SK-N-SH treated with all-trans-retinoic acid at 6 μM for 48 hours (cell line): ENCODE measurements at regions not wholly inside any gene's neighbourhood (a gene's known extent, or its start where the extent isn't known, plus 50 kb on each side); places are given as distances from the start of the nearest gene placed in this dataset.

Experiments used
- ATAC-seq: fragments of 200-7000 bp; cut with Tn5 transposase; 3 replicates; pipeline ENCODE4 v1.9.1; 2020; ENCODE audit warnings: mild to moderate bottlenecking, moderate library complexity
- ARNTL ChIP-seq: fragments of 450-650 bp; formaldehyde crosslinking; IDR thresholded peaks from 2 replicates; pipeline ENCODE4 v1.5.0; 2020; ENCODE audit warnings: low read depth, mild to moderate bottlenecking, moderate library complexity, borderline replicate concordance
- BACH2 ChIP-seq: fragments of 250-450 bp; sonication (Bioruptor Pico); IDR thresholded peaks from 2 replicates; pipeline ENCODE4 v1.9.0; 2021; ENCODE audit warnings: mild to moderate bottlenecking, borderline replicate concordance
- CSDC2 ChIP-seq: fragments of 250-450 bp; sonication (Bioruptor Pico); IDR thresholded peaks from 2 replicates; pipeline ENCODE4 v1.5.0; 2020; ENCODE audit warnings: mild to moderate bottlenecking, moderate library complexity
- CSRNP3 ChIP-seq: fragments of 250-450 bp; sonication (Bioruptor Pico); IDR thresholded peaks from 2 replicates; pipeline ENCODE4 v1.5.1; 2021; ENCODE audit warnings: mild to moderate bottlenecking, moderate library complexity
- ESRRG ChIP-seq: fragments of 250-450 bp; sonication (Bioruptor Pico); IDR thresholded peaks from 2 replicates; pipeline ENCODE4 v1.6.1; 2021; ENCODE audit warnings: mild to moderate bottlenecking
- GLIS3 ChIP-seq: fragments of 250-450 bp; sonication (Bioruptor Pico); IDR thresholded peaks from 2 replicates; pipeline ENCODE4 v1.5.0; 2020; ENCODE audit warnings: mild to moderate bottlenecking, moderate library complexity
- ISL1 ChIP-seq: fragments of 250-450 bp; sonication (Bioruptor Pico); IDR thresholded peaks from 2 replicates; pipeline ENCODE4 v2.1.2; 2022; ENCODE audit warnings: mild to moderate bottlenecking, moderate library complexity
- OSR1 ChIP-seq: fragments of 250-450 bp; sonication (Bioruptor Pico); IDR thresholded peaks from 2 replicates; pipeline ENCODE4 v1.8.0; 2022; ENCODE audit warnings: moderate library complexity, mild to moderate bottlenecking, inconsistent platforms
- PPARA ChIP-seq: fragments of 250-450 bp; sonication (Bioruptor Pico); IDR thresholded peaks from 2 replicates; pipeline ENCODE4 v1.5.0; 2020; ENCODE audit warnings: mild to moderate bottlenecking, borderline replicate concordance
- RARB ChIP-seq: fragments of 250-450 bp; sonication (Bioruptor Pico); IDR thresholded peaks from 2 replicates; pipeline ENCODE4 v1.8.0; 2021; ENCODE audit warnings: mild to moderate bottlenecking, moderate library complexity
- SNAI2 ChIP-seq: fragments of 250-450 bp; sonication (Bioruptor Pico); IDR thresholded peaks from 2 replicates; pipeline ENCODE4 v1.5.0; 2020; ENCODE audit warnings: mild to moderate bottlenecking, moderate library complexity
- TCF4 ChIP-seq: fragments of 250-450 bp; sonication (Bioruptor Pico); IDR thresholded peaks from 2 replicates; pipeline ENCODE4 v1.8.0; 2021; ENCODE audit warnings: mild to moderate bottlenecking, moderate library complexity, borderline replicate concordance
- TOX ChIP-seq: fragments of 250-450 bp; sonication (Bioruptor Pico); IDR thresholded peaks from 2 replicates; pipeline ENCODE4 v1.8.0; 2021; ENCODE audit warnings: mild to moderate bottlenecking, moderate library complexity, borderline replicate concordance
- ZC3H10 ChIP-seq: fragments of 250-450 bp; sonication (Bioruptor Pico); IDR thresholded peaks from 2 replicates; pipeline ENCODE4 v1.5.1; 2021; ENCODE audit warnings: mild to moderate bottlenecking, moderate library complexity
- ZFP3 ChIP-seq: fragments of 250-450 bp; sonication (Bioruptor Pico); IDR thresholded peaks from 2 replicates; pipeline ENCODE4 v1.5.0; 2020; ENCODE audit warnings: mild to moderate bottlenecking, moderate library complexity
- ZFP30 ChIP-seq: fragments of 450-650 bp; formaldehyde crosslinking; IDR thresholded peaks from 2 replicates; pipeline ENCODE4 v1.5.0; 2022; ENCODE audit warnings: mild to moderate bottlenecking, moderate library complexity
- ZNF565 ChIP-seq: fragments of 450-650 bp; formaldehyde crosslinking; conservative IDR thresholded peaks from 2 replicates; pipeline ENCODE4 v1.5.0; 2020; ENCODE audit warnings: low read depth, mild to moderate bottlenecking, moderate library complexity
- ZNF70 ChIP-seq: fragments of 450-650 bp; formaldehyde crosslinking; IDR thresholded peaks from 2 replicates; pipeline ENCODE4 v1.5.0; 2020; ENCODE audit warnings: mild to moderate bottlenecking, moderate library complexity
- ZNF8 ChIP-seq: fragments of 450-650 bp; formaldehyde crosslinking; IDR thresholded peaks from 2 replicates; pipeline ENCODE4 v1.5.0; 2020; ENCODE audit warnings: mild to moderate bottlenecking, moderate library complexity
- TF ChIP-seq, protein P1 (sequence below): fragments of 250-450 bp; sonication (Bioruptor Pico); IDR thresholded peaks from 2 replicates; pipeline ENCODE4 v1.8.0; 2020; ENCODE audit warnings: mild to moderate bottlenecking, moderate library complexity, borderline replicate concordance
- TF ChIP-seq, protein P2 (sequence below): fragments of 250-450 bp; sonication (Bioruptor Pico); IDR thresholded peaks from 2 replicates; pipeline ENCODE4 v1.5.1; 2020; ENCODE audit warnings: low read depth, mild to moderate bottlenecking, moderate library complexity
- TF ChIP-seq, protein P3 (sequence below): fragments of 250-450 bp; sonication (Bioruptor Pico); IDR thresholded peaks from 2 replicates; pipeline ENCODE4 v1.8.0; 2021; ENCODE audit warnings: low read depth, mild to moderate bottlenecking, moderate library complexity, borderline replicate concordance
- TF ChIP-seq, protein P4 (sequence below): fragments of 250-450 bp; sonication (Bioruptor Pico); IDR thresholded peaks from 2 replicates; pipeline ENCODE4 v1.5.0; 2020; ENCODE audit warnings: mild to moderate bottlenecking, moderate library complexity

DNA sequence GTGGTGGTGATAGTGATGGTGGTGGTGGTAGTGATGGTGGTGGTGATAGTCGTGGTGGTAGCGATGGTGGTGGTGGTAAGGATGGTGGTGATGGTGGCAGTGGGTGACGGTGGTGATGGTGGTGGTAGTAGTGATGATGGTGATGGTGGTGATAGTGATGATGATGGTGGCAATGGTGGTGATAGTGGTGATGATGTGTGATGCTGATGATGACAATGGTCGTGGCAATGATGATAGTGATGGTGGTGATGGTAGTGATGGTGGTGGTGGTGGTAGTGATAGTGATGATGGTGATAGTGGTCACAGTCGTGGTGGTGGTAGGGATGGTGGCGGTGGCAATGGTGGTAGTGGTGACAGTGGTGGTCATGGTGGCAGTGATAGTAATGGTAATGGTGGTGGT lies 243.9 kb upstream of the RAB6C start (continued):
- TF ChIP-seq, protein P1, sequence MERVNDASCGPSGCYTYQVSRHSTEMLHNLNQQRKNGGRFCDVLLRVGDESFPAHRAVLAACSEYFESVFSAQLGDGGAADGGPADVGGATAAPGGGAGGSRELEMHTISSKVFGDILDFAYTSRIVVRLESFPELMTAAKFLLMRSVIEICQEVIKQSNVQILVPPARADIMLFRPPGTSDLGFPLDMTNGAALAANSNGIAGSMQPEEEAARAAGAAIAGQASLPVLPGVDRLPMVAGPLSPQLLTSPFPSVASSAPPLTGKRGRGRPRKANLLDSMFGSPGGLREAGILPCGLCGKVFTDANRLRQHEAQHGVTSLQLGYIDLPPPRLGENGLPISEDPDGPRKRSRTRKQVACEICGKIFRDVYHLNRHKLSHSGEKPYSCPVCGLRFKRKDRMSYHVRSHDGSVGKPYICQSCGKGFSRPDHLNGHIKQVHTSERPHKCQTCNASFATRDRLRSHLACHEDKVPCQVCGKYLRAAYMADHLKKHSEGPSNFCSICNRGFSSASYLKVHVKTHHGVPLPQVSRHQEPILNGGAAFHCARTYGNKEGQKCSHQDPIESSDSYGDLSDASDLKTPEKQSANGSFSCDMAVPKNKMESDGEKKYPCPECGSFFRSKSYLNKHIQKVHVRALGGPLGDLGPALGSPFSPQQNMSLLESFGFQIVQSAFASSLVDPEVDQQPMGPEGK (CRISPR knock-in tag): no peak
- TF ChIP-seq CSRNP3 (CRISPR knock-in tag): no peak
- TF ChIP-seq GLIS3 (CRISPR knock-in tag): no peak
- TF ChIP-seq, protein P2, sequence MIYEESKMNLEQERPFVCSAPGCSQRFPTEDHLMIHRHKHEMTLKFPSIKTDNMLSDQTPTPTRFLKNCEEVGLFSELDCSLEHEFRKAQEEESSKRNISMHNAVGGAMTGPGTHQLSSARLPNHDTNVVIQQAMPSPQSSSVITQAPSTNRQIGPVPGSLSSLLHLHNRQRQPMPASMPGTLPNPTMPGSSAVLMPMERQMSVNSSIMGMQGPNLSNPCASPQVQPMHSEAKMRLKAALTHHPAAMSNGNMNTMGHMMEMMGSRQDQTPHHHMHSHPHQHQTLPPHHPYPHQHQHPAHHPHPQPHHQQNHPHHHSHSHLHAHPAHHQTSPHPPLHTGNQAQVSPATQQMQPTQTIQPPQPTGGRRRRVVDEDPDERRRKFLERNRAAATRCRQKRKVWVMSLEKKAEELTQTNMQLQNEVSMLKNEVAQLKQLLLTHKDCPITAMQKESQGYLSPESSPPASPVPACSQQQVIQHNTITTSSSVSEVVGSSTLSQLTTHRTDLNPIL (CRISPR knock-in tag): no peak
- no peak for TF ChIP-seq TCF4
- no peak for TF ChIP-seq TOX
- no peak for TF ChIP-seq OSR1 (CRISPR knock-in tag)
- TF ChIP-seq ZFP30 (CRISPR knock-in tag): no peak

GRCh38 chr2:129737660-129738527 lies 241.6 kb upstream of the RAB6C start:
- TF ChIP-seq CSRNP3 (CRISPR knock-in tag) (no peak), GLIS3 (CRISPR knock-in tag) (no peak), SNAI2 (CRISPR knock-in tag) (no peak), ZNF565 (no peak), ZFP3 (CRISPR knock-in tag) (no peak), ESRRG (CRISPR knock-in tag) (no peak), OSR1 (CRISPR knock-in tag) (no peak), RARB (no peak), PPARA (CRISPR knock-in tag) (no peak), ZNF8 (CRISPR knock-in tag) (no peak), ZNF70 (CRISPR knock-in tag) (no peak), ISL1 (CRISPR knock-in tag) (no peak), CSDC2 (CRISPR knock-in tag) (no peak), TCF4 (no peak), TOX (no peak)
- TF ChIP-seq, protein P3, sequence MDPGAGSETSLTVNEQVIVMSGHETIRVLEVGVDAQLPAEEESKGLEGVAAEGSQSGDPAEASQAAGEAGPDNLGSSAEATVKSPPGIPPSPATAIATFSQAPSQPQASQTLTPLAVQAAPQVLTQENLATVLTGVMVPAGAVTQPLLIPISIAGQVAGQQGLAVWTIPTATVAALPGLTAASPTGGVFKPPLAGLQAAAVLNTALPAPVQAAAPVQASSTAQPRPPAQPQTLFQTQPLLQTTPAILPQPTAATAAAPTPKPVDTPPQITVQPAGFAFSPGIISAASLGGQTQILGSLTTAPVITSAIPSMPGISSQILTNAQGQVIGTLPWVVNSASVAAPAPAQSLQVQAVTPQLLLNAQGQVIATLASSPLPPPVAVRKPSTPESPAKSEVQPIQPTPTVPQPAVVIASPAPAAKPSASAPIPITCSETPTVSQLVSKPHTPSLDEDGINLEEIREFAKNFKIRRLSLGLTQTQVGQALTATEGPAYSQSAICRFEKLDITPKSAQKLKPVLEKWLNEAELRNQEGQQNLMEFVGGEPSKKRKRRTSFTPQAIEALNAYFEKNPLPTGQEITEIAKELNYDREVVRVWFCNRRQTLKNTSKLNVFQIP (CRISPR knock-in tag): no peak
- no peak for ATAC-seq

GRCh38 chr2:129738799-129739198 lies 240.7 kb upstream of the RAB6C start:
- ATAC-seq: no peak
- TF ChIP-seq ZNF70 (CRISPR knock-in tag) (no peak), PPARA (CRISPR knock-in tag) (no peak), CSDC2 (CRISPR knock-in tag) (no peak), SNAI2 (CRISPR knock-in tag) (no peak), ARNTL (CRISPR knock-in tag) (no peak), ZC3H10 (CRISPR knock-in tag) (no peak), BACH2 (CRISPR knock-in tag) (no peak), ZNF565 (no peak), TOX (no peak), ESRRG (CRISPR knock-in tag) (no peak)
- TF ChIP-seq, protein P4, sequence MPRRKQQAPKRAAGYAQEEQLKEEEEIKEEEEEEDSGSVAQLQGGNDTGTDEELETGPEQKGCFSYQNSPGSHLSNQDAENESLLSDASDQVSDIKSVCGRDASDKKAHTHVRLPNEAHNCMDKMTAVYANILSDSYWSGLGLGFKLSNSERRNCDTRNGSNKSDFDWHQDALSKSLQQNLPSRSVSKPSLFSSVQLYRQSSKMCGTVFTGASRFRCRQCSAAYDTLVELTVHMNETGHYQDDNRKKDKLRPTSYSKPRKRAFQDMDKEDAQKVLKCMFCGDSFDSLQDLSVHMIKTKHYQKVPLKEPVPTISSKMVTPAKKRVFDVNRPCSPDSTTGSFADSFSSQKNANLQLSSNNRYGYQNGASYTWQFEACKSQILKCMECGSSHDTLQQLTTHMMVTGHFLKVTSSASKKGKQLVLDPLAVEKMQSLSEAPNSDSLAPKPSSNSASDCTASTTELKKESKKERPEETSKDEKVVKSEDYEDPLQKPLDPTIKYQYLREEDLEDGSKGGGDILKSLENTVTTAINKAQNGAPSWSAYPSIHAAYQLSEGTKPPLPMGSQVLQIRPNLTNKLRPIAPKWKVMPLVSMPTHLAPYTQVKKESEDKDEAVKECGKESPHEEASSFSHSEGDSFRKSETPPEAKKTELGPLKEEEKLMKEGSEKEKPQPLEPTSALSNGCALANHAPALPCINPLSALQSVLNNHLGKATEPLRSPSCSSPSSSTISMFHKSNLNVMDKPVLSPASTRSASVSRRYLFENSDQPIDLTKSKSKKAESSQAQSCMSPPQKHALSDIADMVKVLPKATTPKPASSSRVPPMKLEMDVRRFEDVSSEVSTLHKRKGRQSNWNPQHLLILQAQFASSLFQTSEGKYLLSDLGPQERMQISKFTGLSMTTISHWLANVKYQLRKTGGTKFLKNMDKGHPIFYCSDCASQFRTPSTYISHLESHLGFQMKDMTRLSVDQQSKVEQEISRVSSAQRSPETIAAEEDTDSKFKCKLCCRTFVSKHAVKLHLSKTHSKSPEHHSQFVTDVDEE (CRISPR knock-in tag): no peak
